Activated naive CD4-positive, alpha-beta T cell (primary cell): ENCODE measurements at regions not wholly inside any gene's neighbourhood (a gene's known extent, or its start where the extent isn't known, plus 50 kb on each side); places are given as distances from the start of the nearest gene placed in this dataset.
"Not testable (repeated sequence)": the region's sequence is repeated elsewhere in the genome, so short reads cannot be mapped to it uniquely, and the experiment has no call there.

Experiments
- DNase-seq, 4 experiments: peaks; one replicate each; lab custom pipeline; 2025; lab: John Stamatoyannopoulos, UW

GRCh38 chr9:27818348-27818747 lies 245.1 kb upstream of the C9orf72 start:
- no peak for DNase-seq

- no peak for DNase-seq
Observed at GRCh38 chr9:27828908-27829307, 255.6 kb upstream of the C9orf72 start.

GRCh38 chr9:27829621-27830020 lies 256.3 kb upstream of the C9orf72 start:
- DNase-seq: no peak

GRCh38 chr9:27832108-27832507 lies 258.8 kb upstream of the C9orf72 start:
- not testable (repeated sequence) for DNase-seq

GRCh38 chr9:27835286-27835685 lies 262.0 kb upstream of the C9orf72 start:
- no peak for DNase-seq

- no peak for DNase-seq
Observed at GRCh38 chr9:27835746-27836145, 262.5 kb upstream of the C9orf72 start.

- no peak for DNase-seq
Observed at GRCh38 chr9:27836661-27837401, 263.6 kb upstream of the C9orf72 start.

- DNase-seq: no peak
Observed at GRCh38 chr9:27838876-27839275, 265.6 kb upstream of the C9orf72 start.

GRCh38 chr9:27839767-27840166 lies 266.5 kb upstream of the C9orf72 start:
- DNase-seq: not testable (repeated sequence)

GRCh38 chr9:27844797-27845196 lies 271.5 kb upstream of the C9orf72 start:
- DNase-seq: no peak

GRCh38 chr9:27847380-27847779 lies 274.1 kb upstream of the C9orf72 start:
- no peak for DNase-seq

GRCh38 chr9:27847818-27848217 lies 274.5 kb upstream of the C9orf72 start:
- no peak for DNase-seq

- no peak for DNase-seq
Observed at GRCh38 chr9:27848315-27848714, 275.0 kb upstream of the C9orf72 start.

- DNase-seq: no peak
Observed at GRCh38 chr9:27851858-27852257, 278.6 kb upstream of the C9orf72 start.

- DNase-seq: no peak
Observed at GRCh38 chr9:27853529-27853928, 280.2 kb upstream of the C9orf72 start.

- DNase-seq: no peak
Observed at GRCh38 chr9:27856054-27856453, 282.8 kb upstream of the C9orf72 start.

- no peak for DNase-seq
Observed at GRCh38 chr9:27856748-27857147, 283.5 kb upstream of the C9orf72 start.

GRCh38 chr9:27861887-27862286 lies 288.6 kb upstream of the C9orf72 start:
- no peak for DNase-seq

GRCh38 chr9:27864644-27865438 lies 291.6 kb upstream of the C9orf72 start:
- DNase-seq: no peak

GRCh38 chr9:27866741-27867140 lies 293.5 kb upstream of the C9orf72 start:
- no peak for DNase-seq

- DNase-seq: no peak
Observed at GRCh38 chr9:27870404-27870803, 297.1 kb upstream of the C9orf72 start.

GRCh38 chr9:27880156-27880555 lies 306.9 kb upstream of the C9orf72 start:
- DNase-seq: no peak

GRCh38 chr9:27880635-27881034 lies 307.4 kb upstream of the C9orf72 start:
- no peak for DNase-seq
